GM21576 (cell line): ENCODE measurements at regions not wholly inside any gene's neighbourhood (a gene's known extent, or its start where the extent isn't known, plus 50 kb on each side); places are given as distances from the start of the nearest gene placed in this dataset.

Experiments
- ATAC-seq: cut with Tn5 transposase; IDR thresholded peaks from one replicate; pipeline ENCODE4 v1.9.1; 2021; ENCODE audit warnings: mild to moderate bottlenecking, moderate library complexity; ENCODE audit not compliant: unreplicated experiment

DNA sequence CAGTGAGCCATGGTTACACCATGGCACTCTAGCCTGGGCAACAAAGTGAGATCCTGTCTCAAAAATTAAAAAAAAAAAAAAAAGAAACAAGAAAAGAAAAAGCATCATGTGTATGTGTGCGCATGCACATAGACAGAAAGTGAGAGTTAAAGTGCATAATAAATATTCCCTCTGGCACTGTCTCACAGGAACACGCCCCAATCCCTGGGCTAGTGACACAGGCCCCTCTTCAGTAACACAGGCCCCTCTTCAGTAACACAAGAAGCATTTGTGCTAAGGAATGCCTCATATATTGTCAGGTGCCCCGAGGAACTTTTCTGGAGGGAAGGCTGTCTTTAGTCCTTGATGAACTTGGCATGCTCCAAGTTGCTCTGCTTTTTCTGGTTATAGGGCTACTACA, 57.5 kb downstream of the RPL27A start:
- no peak for ATAC-seq

DNA sequence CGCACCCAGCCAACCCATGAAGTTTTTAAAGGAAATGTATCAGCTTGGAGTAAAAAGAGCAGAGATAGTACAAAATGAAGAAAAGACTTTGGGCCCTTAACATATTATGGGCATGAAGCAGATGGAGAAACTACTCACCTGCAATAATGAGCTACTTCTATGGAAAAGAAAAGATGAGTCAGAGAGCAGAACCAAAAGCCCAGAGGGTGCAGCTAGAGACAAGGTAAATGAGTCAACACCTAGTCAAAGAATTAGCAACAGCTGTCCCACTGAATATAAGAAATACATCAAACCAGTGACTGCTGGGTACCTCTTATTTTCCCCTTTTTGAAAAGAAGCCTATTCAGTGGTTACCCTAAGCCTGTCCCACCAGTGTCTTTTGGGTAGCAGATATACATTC, 61.8 kb downstream of the RPL27A start:
- no peak for ATAC-seq

DNA sequence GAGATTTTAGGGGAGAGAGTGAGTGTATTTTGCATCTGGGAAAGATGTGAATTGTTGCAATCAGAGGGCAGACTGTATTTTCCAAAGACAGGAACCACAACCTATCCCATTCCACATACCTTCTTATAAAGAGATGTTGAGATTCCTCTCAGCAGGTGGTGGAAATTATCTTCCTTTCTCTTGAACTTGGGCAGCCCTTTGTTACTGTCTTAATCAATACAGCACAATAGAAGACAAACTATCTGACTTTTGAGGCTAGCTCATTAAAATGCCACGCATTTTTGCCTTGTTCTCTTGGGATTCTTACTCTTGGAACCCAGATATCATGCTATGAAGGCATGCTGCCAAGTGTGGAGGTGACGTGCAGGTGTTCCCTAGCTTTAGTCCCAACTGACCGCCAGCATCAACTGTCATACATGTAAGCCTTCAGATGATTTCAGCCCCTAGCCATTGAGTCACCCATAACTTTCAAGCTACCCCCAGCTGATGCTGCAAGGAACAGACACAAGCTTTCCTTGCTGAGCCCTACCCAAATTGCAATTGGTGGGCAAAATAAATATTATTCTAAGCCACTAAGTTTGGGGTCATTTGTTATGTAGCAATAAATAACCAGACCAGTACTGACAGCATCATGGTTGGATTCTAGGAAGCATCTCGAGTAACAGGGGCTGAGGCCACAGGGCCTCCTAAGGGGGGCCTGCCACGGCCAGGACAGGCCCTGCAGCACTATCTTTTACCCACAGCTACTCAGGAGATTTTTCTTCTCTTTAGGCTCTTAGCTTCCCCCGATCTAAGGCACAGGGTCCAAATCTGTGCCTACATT, 63.0 kb downstream of the RPL27A start:
- ATAC-seq: no peak

DNA sequence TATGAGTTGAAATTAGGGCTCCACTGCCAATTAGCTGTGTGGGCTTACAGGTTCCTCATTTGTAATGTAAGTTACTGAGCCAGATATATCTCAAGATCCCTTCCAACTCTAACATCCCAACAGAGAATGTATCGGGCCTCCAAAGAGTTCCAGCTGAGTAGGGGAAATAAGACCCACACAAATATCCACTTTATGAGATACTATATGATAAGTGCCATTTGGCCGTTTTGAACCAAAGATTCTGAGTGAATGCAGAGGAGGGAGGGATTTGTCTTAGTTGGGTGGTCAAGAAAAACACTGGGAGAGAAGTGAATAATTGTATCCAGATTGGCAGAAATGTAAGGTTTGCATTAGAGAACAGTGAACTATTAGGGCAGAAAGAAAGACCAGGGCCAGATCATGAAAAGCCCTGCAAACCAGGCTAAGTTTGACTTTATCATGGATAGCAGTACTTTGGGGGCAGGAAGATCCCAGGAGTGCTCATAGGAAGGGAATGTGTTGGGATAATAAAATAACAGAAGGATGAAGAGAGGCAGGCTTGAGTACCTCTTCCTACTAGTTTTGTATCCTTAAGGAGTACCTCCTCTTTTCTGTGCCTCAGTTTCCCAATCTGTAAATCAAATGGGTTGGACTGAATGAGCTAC, 63.9 kb downstream of the RPL27A start:
- no peak for ATAC-seq

DNA sequence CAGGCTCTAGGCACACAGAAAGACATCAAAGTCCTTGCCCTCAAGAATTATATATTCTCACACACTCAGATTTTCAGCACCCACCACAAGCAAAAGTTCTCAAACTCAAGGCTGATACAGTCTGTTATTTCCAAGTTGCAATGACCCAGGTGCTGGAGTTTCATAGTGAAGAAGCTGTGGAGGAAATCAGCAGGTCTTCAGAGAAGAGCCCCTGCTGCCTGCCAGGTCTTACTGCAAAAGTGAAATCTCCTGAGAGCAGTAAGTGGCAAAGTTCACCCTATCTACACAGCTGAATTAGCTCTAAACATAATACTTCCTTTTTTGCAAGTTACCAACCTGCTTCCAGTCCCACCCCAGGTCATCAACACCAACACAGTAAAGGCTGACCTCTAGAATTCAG, 64.6 kb downstream of the RPL27A start:
- ATAC-seq: no peak

DNA sequence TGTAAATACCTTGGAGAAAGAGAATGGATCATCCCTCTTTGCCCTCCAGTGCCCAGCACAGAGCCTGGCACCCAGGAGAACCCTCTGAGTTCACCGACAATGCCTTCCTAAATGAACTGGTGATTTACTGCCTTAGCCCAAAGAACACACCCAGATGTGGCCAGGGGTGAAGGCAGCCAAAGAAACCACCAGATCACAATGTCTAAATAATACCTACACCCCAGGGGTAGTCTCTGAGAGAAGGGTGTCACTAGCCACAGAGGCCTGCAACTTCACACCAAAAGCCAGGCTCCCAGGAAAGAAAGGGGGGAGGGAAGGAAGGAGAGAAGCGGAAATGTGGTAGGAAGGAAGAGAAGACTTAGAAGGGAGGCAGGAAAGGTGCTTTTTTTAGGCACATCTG, 65.7 kb downstream of the RPL27A start:
- no peak for ATAC-seq

DNA sequence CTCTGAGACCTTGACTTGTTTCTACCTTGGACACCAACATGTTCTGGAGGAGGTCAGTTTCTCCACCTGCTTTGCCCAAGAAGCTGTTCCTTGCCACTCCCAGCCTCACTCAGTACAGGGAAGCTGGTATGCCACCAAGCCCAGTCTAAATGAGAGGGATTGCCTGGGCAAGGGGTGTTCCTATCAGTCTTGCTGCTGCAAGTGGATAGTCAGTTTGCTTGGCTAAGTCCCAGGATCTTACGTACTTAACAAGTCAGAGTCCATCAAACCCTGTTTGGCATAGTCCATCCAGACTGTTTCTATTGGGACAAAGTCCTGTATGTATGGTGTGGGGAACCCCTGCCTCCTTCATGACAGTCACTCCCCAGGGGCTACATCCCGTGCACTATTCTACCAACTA, 66.6 kb downstream of the RPL27A start:
- no peak for ATAC-seq

DNA sequence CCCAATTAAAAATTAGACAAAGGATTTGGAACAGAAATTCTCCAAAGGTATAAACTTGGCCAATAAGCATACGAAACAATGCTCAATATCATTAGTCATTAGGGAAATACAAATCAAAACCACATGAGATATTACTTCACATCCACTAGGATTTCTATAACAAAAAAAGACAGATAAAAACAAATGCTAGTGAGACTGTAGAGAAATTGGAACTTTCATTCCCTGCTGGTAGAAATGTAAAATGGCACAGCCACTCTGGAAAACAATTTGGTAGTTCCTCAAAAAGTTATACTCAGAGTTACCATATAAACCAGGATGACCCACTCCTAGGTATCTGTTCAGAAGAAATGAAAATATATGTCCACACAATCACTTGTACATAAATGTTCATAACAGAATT, 71.6 kb downstream of the RPL27A start:
- no peak for ATAC-seq

DNA sequence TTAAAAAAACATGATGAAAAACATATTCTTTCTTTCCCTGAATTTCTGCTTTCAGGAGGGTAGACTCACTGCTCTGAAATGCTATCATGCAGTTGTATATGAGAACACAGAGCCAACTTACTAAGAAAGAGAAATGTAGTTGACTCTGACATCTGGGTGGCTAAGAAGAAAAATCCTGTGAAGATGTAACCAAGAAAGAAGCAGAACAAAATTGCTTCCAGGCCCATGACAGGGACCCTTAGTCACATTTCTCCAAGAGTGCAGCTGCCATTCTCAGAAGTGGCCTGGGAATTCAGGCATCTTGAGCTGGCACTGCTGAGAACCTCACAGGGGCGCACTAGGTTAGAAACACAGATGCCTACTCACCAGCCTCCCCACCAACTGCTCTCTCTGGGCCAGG, 73.6 kb downstream of the RPL27A start:
- no peak for ATAC-seq

DNA sequence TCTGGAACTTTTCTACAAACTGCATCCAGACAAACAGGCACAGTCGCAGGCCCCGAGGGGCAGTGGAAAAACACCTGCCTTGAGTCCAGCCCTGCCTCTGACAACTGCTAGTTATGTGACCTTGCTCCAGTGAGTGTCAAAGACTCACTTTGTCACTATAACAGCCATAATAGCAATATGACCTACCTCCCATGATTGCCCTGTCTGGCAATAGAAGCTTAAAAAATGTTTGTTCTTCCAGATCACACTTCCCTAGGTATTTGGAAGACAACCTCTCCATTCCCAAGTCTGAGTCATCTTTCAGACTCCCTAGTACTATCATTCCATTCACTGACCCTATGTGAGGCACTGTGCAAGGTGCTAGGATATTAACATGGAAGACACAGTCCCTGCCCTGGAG, 74.5 kb downstream of the RPL27A start:
- no peak for ATAC-seq

DNA sequence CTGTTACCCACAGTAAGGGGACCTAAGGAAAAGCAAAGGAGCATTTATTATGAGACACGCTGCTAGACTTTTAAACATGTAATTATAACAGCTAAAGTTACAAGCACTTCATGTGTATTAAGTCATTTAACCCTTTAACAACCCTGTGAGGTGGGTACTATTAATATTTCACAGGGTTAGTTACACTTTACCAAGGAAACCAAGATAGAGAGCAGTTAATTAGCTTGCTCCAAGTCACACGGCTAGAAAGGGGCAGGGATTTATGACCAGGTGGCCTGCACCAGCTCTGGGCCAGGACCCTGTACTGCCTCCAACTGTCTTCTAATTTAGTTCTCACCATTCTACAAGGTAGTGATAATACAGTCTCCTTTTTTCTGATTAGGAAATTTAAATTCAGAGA, 74.9 kb downstream of the RPL27A start:
- ATAC-seq: no peak

DNA sequence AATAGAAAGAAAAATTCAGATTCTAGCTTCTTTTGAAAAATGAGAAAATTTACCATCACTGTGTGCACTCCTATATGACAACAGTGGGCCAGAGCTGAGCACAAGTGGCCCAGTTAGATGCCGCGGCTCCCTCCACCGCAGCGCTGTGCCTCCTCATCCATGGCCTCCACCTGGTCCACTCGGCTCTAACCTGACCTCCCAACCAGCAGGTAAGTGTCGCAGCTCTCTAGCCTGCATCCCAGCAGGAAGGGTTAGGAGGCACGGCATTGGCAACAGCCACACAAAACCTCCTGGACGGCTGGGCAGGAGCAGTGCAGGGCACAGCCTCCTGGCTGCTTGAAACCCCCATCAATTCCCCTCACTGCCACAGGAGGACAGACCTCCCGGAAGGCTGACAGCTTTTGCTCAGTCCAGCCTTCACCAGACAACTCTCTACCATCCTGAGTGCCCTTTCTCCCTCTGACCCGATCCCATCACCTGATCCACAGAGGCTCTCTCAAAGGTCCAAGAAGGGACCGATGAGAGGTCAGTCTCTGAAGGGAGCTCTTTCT, 76.1 kb downstream of the RPL27A start:
- no peak for ATAC-seq

DNA sequence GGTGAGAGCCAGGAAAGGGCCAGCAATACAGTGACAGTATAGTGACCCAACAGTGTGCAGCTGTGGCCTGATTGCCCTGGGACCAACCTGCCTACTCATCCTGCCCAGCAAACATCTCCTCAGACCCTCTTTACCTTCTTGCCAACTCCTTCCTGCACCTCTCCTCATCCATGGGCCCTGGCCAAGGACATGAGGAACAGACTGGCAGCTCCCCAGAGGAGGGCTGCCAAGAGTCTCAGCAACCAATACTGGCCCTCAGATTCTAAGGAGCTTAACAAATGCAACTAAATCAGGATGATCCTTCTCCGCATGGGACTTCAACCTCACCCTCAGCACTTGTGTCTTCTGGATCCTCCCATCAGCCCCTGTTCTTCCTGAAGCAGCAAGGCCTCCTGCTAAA, 77.0 kb downstream of the RPL27A start:
- ATAC-seq: no peak

DNA sequence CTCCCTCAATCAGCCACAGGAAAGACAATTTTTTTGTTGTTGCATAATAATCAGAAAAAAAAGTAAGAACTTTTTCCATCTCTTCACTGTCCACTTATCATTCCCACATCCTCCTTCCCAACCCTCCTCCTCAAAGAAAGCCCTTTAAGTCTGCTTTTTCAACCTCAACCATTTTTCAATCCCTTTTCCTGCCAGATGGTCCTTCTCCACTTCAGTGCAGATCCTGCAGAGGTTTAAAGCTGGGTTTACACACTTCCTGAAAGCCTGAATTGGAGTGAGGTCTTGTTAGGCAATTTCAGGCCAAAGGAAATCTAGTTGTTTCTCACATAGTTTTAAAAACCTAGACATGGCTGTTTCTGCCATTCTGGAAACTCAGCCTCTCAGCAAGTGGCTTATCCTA, 78.3 kb downstream of the RPL27A start:
- ATAC-seq: no peak

DNA sequence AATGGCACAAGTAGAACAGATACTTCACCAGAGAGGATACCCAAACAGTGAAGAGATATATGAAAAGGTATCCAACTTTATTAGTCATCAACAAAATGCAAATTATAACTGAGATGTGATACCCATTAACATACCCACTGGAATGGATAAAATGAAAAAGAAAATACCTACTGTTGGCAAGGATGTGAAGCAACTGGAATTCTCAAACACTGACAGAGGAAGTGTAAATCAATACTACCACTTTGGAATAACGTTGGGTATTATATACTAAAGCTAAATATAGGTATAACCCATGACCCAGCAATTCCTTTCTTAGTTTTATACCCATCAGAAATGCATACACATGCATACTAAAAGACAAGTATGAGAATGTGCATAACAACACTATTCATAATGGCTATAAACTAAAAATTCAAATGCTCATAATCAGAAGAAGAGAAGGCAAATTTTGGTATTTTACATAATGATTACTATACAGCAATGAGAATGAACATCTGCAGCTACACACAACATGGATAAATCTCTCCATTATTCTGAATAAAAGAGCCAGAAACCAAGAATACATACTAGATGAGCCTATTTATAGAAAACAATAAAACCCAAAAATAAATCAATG, 80.6 kb downstream of the RPL27A start:
- ATAC-seq: no peak

DNA sequence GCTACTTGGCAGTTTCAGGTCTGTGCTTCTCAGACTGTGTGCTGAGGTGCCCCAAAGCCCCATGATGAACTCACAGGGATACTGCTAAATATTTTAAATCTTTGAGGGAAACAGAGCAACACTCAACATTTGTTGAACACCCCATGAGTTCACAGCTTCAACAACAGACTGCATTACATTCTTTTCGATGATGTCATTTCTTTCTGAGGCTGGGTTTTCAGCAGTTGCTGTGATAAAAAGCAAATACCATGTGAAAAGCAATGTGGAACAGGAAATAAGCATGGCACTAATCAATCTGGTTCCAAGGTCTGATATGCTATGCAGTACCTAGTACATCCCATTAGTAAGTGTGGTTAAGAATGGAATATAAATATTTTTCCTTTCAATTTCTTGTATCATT, 82.7 kb downstream of the RPL27A start:
- no peak for ATAC-seq

DNA sequence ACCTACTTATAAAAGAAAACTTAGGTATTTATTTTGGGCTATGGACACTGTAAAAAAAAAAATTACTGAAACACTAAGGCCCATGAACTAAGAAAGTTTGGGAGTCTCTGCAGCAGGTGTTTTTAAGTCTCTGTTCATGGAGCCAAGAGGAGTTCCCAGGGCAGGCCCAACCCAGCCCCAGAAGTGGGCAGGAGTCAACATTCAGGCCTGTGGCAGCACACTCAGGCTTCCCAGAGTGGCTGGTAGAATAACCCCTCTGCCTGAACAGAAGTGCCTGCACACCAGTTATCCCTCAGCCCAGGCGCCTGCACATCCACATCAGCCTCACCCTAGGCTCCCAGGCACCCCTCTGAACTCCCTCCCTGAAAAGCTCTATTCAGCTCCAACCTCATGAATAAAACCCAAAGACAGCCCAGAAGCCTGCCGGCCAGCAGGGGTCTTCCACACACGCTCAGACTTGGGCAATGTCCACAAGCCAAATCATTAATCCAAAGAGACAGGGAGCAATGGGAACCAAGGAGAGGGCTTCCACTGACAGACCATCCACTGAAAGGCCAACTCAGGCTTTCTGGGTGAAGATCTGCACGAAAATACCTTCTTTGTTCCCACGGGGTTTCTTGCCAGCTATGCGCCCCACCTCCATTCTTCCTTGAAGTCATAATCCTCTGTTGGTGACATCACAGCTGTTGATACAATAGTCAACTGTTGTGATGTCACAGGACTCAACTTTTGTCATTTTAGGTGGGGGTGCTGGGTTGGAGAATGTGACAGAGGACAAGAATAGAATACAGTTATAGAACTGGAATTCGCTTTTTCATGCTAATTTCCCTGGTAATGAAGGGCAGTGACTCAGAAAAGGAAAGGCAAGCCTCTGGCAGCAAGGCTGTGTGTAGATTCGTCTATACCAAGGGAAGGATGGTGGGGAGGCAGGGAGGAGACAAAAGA, 83.7 kb downstream of the RPL27A start:
- no peak for ATAC-seq

DNA sequence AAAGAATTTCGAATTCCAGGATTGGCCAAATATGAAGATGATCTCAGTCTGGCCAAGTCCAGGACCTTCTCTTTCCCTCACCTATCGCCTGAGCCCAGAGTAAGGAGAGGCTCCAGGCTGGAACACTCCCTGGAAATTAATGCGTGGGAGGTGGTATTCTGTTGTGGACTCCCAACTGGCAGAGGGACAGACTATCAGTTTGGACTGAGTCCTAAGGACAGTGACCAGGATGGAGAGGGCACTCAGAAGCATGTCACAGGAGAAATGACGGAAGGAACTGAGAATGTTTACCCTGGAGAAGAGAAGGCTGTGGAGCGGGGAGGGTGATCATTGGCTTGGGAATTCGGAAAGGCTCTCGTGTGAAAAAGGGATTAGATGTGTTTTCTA, 84.4 kb downstream of the RPL27A start:
- ATAC-seq: no peak

DNA sequence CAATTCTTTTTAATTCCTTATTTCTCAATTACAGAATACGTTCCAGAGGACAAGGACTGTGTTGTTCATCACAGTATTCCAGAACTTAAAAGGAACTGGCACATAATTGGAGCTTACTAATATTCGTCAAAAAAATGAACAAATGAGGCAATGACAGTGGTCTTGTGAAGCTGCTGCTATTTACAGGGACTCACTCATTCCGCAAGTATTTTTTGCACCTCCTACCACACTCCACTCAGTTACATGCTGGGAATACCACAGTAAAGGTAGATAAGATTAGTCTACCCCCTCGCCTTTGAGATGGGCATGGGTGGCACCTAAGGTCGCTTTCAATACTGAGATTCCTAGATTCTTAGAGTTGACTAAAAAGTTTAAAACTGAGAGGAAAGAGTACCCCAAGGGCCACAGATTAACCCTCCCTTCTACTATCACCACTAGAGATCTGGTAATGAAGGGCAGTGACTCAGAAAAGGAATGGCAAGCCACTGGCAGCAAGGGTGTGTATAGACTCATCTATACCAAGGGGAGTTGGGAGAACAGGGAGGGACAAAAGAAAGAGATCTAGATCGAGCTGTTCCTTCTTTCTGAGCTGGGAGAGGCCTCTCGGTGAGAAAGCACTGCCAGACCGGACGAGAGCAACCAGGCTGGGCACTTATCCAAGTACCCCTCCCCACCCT, 85.0 kb downstream of the RPL27A start:
- ATAC-seq: no peak

DNA sequence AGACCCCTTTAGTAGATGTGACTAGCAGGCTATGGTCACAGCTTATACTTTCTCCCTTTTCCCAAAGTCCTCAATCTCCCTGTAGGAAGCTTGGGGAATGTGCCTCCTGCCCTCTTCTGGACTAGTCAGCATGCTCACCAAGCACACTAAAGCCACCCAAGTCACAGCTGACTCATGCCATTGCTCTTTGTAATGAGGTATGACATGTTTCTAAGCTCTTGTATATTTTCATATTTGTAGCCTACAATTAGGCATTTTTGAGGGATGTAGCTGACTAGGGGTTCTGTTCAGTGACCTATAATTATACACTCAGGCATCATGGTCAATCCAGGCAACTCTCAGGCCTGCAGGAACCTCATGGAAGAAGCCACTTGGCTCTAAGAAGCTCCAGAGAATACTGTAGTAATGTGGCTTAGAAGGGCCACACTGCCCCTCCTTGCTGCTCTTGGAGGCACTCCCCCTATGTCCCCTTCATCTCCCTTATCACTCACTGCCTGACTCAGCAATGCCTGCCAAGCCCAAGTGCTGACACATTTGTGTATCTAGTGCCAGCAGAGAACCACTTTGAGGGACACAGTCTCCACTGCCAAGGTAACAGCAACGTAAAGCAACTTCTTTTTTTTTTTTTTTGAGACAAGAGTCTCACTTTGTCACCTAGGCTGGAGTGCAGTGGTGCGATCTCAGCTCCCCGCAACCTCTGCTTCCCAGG, 86.2 kb downstream of the RPL27A start:
- ATAC-seq: no peak
